NCI-H526 treated with DMSO at 0.1 percent for 48 hours (cell line): ENCODE measurements at regions not wholly inside any gene's neighbourhood (a gene's known extent, or its start where the extent isn't known, plus 50 kb on each side); places are given as distances from the start of the nearest gene placed in this dataset.

ENCODE experiments used
- DNase-seq: peaks from one replicate; lab custom pipeline; 2025; lab: John Stamatoyannopoulos, UW

DNA sequence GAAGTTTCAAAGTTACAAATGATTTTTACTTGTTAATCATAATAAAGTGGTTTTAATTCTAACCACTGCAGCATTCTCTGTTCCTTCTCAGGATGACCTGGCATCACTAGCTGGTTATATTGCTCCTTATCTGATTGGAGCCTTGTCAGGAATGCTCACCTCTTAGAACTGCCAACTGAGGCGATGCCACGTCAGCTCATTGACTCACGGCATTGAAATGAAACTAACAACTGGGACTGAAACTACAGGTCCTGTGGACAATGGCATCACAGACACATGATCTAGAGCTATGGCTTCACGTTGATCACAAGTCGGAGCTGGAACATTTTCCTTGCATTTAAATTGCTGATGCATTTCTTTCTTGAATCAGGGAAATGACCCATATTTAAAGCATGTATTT, 54.9 kb upstream of the MAP2 start:
- no peak for DNase-seq

GRCh38 chr2:209369656-209370055, 54.2 kb upstream of the MAP2 start:
- no peak for DNase-seq

GRCh38 chr2:209371407-209371806, 52.4 kb upstream of the MAP2 start:
- DNase-seq = no peak
